Iris pigment epithelial cell (primary cell): ENCODE measurements at regions not wholly inside any gene's neighbourhood (a gene's known extent, or its start where the extent isn't known, plus 50 kb on each side); places are given as distances from the start of the nearest gene placed in this dataset.

Experiments
- DNase-seq: peaks from one replicate; pipeline ENCODE4 v3.0.0-alpha.2; 2011; ENCODE audit warnings: low read depth

- DNase-seq, result no peak
Observed at GRCh38 chr1:87926131-87926830, 597.6 kb downstream of the LMO4 start.

GRCh38 chr1:87926921-87927320 is 598.2 kb downstream of the LMO4 start:
- DNase-seq, result no peak

GRCh38 chr1:87927391-87928280 is 599.0 kb downstream of the LMO4 start:
- DNase-seq, result no peak

GRCh38 chr1:87928623-87929022 is 599.9 kb downstream of the LMO4 start:
- DNase-seq, result no peak

- no peak for DNase-seq
Observed at GRCh38 chr1:87929906-87930305, 601.2 kb downstream of the LMO4 start.

- DNase-seq, result no peak
Observed at GRCh38 chr1:87930796-87931195, 602.1 kb downstream of the LMO4 start.

GRCh38 chr1:87933171-87933570 is 604.5 kb downstream of the LMO4 start:
- no peak for DNase-seq

GRCh38 chr1:87935130-87935529 is 606.5 kb downstream of the LMO4 start:
- DNase-seq, result no peak

- no peak for DNase-seq
Observed at GRCh38 chr1:87937831-87938395, 609.2 kb downstream of the LMO4 start.

- DNase-seq, result no peak
Observed at GRCh38 chr1:87938631-87939030, 610.0 kb downstream of the LMO4 start.

- no peak for DNase-seq
Observed at GRCh38 chr1:87939444-87939843, 610.8 kb downstream of the LMO4 start.

GRCh38 chr1:87940421-87940820 is 611.7 kb downstream of the LMO4 start:
- DNase-seq, result no peak

GRCh38 chr1:87941337-87941946 is 612.8 kb downstream of the LMO4 start:
- DNase-seq, result no peak

GRCh38 chr1:87942165-87942564 is 613.5 kb downstream of the LMO4 start:
- DNase-seq, result peak; percentile 18

GRCh38 chr1:87949711-87950110 is 621.0 kb downstream of the LMO4 start:
- no peak for DNase-seq

- no peak for DNase-seq
Observed at GRCh38 chr1:87950369-87950768, 621.7 kb downstream of the LMO4 start.

GRCh38 chr1:87951409-87951808 is 622.7 kb downstream of the LMO4 start:
- no peak for DNase-seq

- no peak for DNase-seq
Observed at GRCh38 chr1:87951852-87952251, 623.2 kb downstream of the LMO4 start.

- no peak for DNase-seq
Observed at GRCh38 chr1:87953121-87953520, 624.4 kb downstream of the LMO4 start.

- peak; percentile 75 for DNase-seq
Observed at GRCh38 chr1:87953732-87954344, 625.2 kb downstream of the LMO4 start.

- no peak for DNase-seq
Observed at GRCh38 chr1:87955038-87955437, 626.4 kb downstream of the LMO4 start.

- DNase-seq, result peak; percentile 95
Observed at GRCh38 chr1:87956072-87956471, 627.4 kb downstream of the LMO4 start.
